Stimulated activated CD4-positive, alpha-beta T cell treated with anti-CD3 and anti-CD28 coated beads, Interleukin-4, amount 100 ng/mL, for 4 hours (primary cell): ENCODE measurements at regions not wholly inside any gene's neighbourhood (a gene's known extent, or its start where the extent isn't known, plus 50 kb on each side); places are given as distances from the start of the nearest gene placed in this dataset.

Source experiments
- DNase-seq, 2 experiments: peaks; one replicate each; pipeline ENCODE4 v3.0.0-alpha.2; 2020

- DNase-seq: no peak
These were observed 299.7 kb downstream of the CWC27 start for GRCh38 chr5:65068410-65068809.

DNA sequence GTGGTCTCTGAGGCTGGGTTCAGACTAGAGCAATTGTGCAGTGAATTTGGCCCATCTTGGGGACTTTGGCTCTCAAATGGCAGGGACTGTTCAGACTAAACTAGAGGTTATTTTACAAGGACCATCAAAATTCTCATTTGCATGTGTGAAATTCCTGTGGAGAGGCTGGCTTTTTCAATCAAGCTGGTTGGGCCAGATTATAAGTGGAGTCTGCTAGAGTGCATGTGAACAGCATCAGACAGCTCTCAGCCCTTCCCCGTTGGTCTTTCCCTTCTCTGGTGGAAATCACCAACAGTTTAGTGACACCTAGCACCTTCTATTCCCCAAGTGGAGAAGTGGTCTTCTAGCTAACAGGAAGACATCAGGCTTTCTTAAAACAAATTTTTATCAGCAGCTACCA, 301.3 kb downstream of the CWC27 start:
- no peak for DNase-seq

DNA sequence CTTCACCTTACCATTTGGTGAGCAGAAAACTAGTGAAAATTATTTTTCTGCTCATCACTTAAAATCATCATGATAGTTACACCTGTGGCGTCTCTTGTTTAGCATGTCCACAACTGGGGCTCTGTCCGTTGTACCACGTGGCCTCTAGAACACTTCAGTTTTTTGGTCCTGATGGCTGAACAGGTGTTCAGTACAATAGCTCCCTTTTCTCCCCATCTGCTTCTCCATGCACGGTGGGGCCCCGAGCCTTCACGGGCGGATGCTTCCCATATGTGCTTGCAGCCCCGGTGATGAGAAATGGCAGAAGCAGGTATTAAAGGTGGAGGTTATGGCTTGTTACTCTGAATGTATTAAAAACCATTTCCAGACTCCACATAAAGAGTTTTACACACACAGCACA, 304.1 kb downstream of the CWC27 start:
- no peak for DNase-seq

GRCh38 chr5:65073250-65073661, 304.5 kb downstream of the CWC27 start:
- DNase-seq: no peak

GRCh38 chr5:65075623-65076250, 307.0 kb downstream of the CWC27 start:
- no peak for DNase-seq

DNA sequence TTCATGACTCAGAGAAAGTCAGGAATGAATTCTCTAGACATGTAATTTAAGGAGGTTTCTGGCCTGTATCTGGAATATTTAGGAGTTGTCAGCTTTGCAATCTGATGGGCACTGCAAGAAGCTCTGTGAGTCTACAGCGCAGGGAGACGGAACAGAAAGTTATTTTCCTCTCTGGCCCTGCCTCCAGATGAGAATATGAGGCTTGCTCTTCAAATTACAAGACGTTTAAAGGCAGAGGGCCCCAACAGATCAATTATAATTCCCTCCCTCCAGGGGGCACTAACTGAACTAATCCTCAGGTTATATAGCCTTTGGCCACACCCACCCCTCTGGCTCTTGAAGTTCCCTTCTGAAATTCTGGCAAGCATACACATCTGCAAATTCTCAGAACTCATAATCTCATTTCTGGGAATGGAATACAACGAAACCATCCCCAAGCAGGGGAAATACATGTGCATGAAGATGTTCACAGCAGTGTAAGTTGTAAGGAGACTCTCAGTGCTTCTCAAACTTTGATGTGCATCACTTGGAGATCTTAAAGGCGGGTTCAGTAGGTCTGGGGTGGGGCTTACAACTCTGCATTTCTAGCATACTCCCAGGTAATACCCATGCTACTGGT, 307.6 kb downstream of the CWC27 start:
- peak; percentile 23 to 63 for DNase-seq

- no peak for DNase-seq
These were observed 308.9 kb downstream of the CWC27 start for GRCh38 chr5:65077653-65078052.

DNA sequence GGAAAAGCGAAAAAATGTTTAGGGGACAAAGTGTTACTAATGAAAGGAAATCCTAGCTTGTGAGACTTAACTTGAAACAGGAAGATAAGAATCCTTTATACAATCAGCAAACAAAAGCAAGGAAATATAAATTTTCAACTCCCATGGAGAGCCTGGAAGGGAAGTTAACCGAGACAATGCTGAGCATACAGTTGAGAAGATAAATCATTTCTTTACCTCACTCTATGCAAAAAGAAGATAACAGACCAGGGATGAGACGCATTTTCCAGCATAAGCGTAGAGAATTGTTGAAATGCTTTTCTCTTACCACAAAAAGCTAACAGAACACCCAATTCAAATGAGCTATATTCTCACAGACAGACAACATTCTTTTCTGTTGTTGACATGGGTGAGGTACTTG, 309.6 kb downstream of the CWC27 start:
- no peak for DNase-seq

DNA sequence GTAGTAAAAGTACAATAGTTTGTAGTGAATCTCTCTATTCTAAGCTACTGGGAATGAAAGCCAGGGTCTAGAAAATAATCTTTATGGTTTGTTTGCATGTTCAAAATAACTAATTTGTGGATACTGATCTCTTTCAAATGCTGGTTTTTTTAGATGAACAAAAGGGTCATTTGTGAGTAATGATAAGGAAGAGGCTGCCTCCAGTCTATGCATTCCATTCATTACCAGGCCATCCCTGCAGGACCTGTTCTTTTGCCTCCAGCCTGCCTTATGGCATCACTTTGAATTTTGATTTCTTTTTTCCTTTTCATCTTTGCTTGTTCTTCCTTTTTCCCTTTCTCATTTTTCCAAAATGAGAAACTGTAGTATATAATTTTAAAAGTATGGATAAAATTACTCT, 312.3 kb downstream of the CWC27 start:
- DNase-seq: no peak

GRCh38 chr5:65084795-65085515, 316.2 kb downstream of the CWC27 start:
- no peak for DNase-seq

DNA sequence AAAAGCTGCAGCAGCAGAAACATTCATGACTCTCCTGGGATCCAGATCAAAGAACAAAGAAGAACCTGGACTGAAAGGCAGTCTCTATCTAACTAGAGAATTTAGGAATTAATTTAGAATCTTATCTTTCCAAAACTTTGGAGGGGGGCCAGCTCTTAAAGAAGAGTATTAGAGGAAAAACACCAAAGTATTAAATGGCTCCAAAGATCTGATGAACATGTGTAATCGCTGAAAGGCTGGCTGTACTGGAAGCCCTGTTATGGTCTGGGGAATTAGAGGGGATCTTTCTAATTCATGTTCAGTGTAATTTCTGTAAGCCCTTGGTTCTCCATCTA, 316.8 kb downstream of the CWC27 start:
- DNase-seq: no peak

- DNase-seq: no peak
These were observed 317.6 kb downstream of the CWC27 start for GRCh38 chr5:65086234-65086890.

GRCh38 chr5:65087154-65087553, 318.4 kb downstream of the CWC27 start:
- no peak for DNase-seq

GRCh38 chr5:65094279-65094678, 325.5 kb downstream of the CWC27 start:
- DNase-seq: no peak

DNA sequence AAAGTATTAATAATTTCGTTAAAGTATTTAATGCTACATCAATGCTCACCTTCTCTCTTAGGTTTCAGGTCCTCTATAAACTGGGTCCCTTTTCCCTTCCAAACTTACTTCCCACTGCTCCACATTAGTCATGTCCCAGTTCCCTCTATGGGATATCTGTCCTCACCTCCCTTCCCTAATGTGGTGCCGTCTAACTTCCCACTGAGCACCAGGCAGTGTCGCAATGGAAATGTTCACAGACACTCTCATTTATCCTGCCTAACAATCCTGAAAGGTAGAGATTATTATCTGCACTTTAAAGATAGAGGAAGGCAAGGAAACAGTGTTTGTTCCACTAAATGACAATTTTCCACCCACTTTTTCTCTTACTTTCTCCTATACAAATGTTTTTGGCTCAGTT, 329.7 kb downstream of the CWC27 start:
- no peak for DNase-seq
